22Rv1 (cell line): ENCODE measurements at regions not wholly inside any gene's neighbourhood (a gene's known extent, or its start where the extent isn't known, plus 50 kb on each side); places are given as distances from the start of the nearest gene placed in this dataset.

Source experiments
- H3K27ac ChIP-seq: fragments of 450-650 bp; 2 replicates; pipeline ENCODE4 v1.5.1; 2017
- CTCF ChIP-seq: fragments of 450-650 bp; IDR thresholded peaks from 2 replicates; pipeline ENCODE4 v1.5.1; 2017; ENCODE audit warnings: mild to moderate bottlenecking
- ZFX ChIP-seq: fragments of 450-650 bp; IDR thresholded peaks from 2 replicates; pipeline ENCODE4 v1.6.1; 2017; ENCODE audit warnings: antibody characterized with exemption, borderline replicate concordance

GRCh38 chrX:39626749-39627148 is 471.0 kb downstream of the BCOR start:
- no peak overlapping the region for H3K27ac ChIP-seq
- TF ChIP-seq ZFX = no peak
- no peak for TF ChIP-seq CTCF

GRCh38 chrX:39627257-39627656 is 470.5 kb downstream of the BCOR start:
- TF ChIP-seq ZFX = no peak
- TF ChIP-seq CTCF = no peak
- no peak overlapping the region for H3K27ac ChIP-seq

GRCh38 chrX:39629001-39629400 is 468.8 kb downstream of the BCOR start:
- TF ChIP-seq ZFX (no peak), CTCF (no peak)
- no peak overlapping the region for H3K27ac ChIP-seq

- no peak overlapping the region for H3K27ac ChIP-seq
- TF ChIP-seq ZFX (no peak), CTCF (no peak)
Observed at GRCh38 chrX:39630344-39630743, 467.4 kb downstream of the BCOR start.

GRCh38 chrX:39631276-39632229 is 466.2 kb downstream of the BCOR start:
- no peak for TF ChIP-seq CTCF
- TF ChIP-seq ZFX = no peak
- H3K27ac ChIP-seq = no peak overlapping the region

- no peak for TF ChIP-seq ZFX
- H3K27ac ChIP-seq = no peak overlapping the region
Observed at GRCh38 chrX:39633293-39633692, 464.5 kb downstream of the BCOR start.

- H3K27ac ChIP-seq = no peak overlapping the region
- TF ChIP-seq ZFX (no peak), CTCF (no peak)
Observed at GRCh38 chrX:39636481-39636880, 461.3 kb downstream of the BCOR start.
